Glomerular endothelial cell (primary cell): ENCODE measurements at regions not wholly inside any gene's neighbourhood (a gene's known extent, or its start where the extent isn't known, plus 50 kb on each side); places are given as distances from the start of the nearest gene placed in this dataset.
"Not testable (repeated sequence)": the region's sequence is repeated elsewhere in the genome, so short reads cannot be mapped to it uniquely, and the experiment has no call there.

Experiments used
- DNase-seq: peaks from one replicate; pipeline ENCODE4 v3.0.0-alpha.2; 2011; ENCODE audit warnings: low read depth, low spot score; ENCODE audit errors: extremely low read depth

GRCh38 chr14:30153717-30154116 lies 226.1 kb upstream of the PRKD1 start:
- no peak for DNase-seq

DNA sequence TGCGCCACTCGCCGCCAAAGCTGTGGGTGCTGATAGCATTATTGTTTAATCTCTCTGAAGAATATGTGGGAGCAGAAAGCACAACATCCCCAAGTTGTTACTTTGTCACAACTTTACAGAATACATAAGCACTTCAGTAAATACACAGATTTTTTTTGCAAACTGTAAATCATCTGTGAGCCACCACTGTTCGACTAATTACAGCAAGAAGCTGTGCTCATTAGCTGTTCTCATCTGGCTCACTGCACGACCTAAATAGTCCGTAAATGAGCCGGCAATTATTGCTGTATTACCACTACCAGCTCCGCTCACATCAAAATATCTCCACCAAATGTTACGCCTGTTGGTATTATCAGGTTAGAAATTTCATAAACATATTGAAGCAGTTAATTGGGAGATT lies 228.9 kb upstream of the PRKD1 start:
- no peak for DNase-seq

- DNase-seq: no peak
Observed at GRCh38 chr14:30158299-30158698, 230.7 kb upstream of the PRKD1 start.

DNA sequence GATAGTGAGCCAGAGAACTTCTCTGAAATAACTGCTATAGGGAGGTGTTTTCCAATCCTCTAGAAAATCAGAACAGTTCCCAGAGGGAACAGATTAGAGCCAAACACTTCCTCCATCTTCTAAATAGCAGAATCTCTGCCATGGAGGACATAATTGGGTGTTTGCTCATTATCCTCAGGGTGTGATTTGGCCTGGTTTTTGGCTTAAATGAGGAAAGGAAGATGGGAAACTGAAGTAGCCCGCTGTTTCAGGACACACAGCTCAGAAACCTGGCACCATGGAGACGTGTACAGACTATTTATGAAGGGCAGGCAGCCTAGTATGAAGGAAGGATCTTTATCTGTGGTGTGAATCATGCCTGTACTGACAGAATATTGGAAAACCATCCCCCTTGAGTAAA lies 231.7 kb upstream of the PRKD1 start:
- DNase-seq: no peak

DNA sequence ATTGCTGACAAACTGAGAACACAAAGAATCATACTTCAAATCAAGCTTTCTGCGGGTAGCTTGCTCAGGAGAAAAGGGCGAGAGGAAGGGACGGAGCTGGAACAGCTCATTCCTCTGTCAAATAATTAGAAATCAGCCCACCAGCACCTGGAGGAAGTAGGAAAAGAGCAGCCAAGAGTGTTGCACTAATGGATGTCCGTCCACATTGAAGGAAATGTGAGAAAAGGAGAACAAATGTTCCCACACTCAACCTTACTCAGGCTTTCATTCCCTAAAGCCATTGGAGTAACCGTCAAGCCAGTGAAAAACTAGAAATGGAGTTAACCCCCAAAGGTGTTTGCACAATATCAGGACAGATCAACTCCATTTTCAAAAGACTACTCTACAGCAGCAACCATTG lies 233.0 kb upstream of the PRKD1 start:
- DNase-seq: no peak

GRCh38 chr14:30162066-30162465 lies 234.4 kb upstream of the PRKD1 start:
- no peak for DNase-seq

- no peak for DNase-seq
Observed at GRCh38 chr14:30165255-30165654, 237.6 kb upstream of the PRKD1 start.

GRCh38 chr14:30177781-30178180 lies 250.1 kb upstream of the PRKD1 start:
- DNase-seq: no peak

- no peak for DNase-seq
Observed at GRCh38 chr14:30179381-30180130, 251.9 kb upstream of the PRKD1 start.

DNA sequence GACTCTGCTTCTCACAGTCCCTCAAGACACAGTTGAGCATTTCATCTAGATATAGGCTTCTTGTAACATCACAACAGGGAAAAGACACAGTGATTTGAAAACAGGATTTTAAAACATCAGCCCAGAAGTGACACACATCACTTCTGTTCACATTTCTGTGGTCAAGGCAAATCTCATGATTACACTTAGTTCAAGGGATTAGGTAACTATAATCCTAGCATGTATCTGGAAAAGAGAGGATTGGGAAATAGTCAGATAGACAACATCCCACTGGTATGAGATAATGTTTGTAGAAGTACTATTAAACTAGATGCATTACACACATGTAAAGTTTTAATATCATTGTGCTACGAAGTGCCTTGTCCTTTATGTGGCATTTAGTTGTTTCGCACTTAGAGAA lies 252.6 kb upstream of the PRKD1 start:
- DNase-seq: no peak

- DNase-seq: no peak
Observed at GRCh38 chr14:30185832-30186231, 258.2 kb upstream of the PRKD1 start.

GRCh38 chr14:30191639-30192279 lies 264.1 kb upstream of the PRKD1 start:
- no peak for DNase-seq

GRCh38 chr14:30193101-30193500 lies 265.5 kb upstream of the PRKD1 start:
- DNase-seq: no peak

- DNase-seq: no peak
Observed at GRCh38 chr14:30193845-30194501, 266.3 kb upstream of the PRKD1 start.

DNA sequence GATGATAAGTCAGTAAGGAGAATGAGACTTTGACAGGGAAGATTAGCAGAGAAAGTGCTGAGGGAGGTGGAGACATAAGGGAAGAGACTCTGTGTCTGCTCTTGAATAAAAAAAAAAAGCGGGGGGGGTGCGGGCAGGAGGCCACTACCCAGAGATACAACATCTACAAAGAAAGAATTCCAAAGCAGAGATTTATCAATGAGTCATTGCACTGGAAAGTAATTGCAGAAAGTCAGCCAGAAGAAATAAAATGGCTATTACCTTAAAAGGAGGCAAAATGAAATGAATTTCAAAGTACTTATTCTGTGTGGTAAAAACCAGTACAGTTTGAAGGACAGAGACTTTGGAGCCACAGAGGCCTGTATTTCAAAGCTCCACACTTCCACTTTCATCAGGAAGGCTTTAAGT lies 267.1 kb upstream of the PRKD1 start:
- DNase-seq: no peak

DNA sequence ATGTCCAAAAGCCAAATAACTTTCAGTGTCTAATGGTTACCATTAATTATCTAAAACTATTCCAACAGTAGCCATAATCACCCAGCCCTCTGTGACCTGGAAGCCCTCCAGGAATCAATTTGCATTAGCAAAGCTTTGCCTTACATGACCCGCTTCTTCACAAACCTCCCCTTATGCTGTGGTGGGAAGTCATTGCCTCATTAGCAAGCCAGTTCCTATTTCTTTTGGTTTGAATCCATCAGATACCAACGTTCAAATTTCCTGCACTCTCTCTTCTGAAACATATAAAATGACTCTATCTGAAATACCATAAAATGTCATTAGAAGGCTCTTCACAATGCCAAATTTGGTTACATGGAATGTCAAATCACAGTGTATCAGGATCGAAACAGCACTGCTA lies 268.3 kb upstream of the PRKD1 start:
- DNase-seq: no peak

- DNase-seq: no peak
Observed at GRCh38 chr14:30196861-30197260, 269.2 kb upstream of the PRKD1 start.

DNA sequence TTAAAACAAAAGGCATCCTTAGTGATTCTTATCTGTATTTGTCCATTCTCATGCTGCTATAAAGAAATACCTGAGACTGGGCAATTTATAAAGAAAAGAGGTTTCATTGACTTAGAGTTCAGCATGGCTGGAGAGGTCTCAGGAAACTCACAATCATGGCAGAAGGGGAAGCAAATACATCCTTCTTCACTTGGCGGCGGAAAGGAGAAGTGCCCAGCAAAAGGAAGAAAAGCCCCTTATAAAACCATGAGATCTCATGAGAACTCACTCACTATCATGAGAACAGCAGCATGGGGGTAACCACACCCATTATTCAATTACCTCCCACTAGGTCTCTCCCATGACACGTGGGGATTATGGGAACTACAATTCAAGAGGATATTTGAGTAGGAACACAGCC lies 271.1 kb upstream of the PRKD1 start:
- DNase-seq: not testable (repeated sequence)

DNA sequence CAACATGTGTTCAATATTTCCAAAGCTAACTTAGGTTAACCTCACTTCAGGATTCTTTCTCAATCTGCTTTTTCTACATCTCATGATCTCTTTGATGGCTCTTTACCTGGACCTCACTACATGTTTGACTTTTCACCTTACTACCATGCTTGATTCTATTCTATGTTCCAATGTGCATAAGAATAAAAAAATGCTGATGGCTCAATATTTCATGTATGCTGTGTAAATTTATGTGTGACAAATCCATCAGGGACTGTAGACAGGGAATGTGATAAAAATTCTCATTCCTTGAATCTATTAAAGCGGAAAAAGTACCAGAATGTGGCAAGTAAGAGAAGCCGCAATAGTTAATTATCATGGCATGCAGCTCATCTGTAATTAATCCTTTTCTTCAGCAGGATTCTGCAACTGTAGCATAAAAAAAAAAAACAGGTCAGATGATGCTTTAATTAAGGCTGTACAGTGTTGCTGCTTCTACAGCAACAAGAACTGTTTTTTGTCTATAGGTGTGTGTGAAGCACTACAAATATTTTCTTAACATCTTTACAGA lies 276.9 kb upstream of the PRKD1 start:
- DNase-seq: no peak

GRCh38 chr14:30209136-30209535 lies 281.5 kb upstream of the PRKD1 start:
- no peak for DNase-seq

DNA sequence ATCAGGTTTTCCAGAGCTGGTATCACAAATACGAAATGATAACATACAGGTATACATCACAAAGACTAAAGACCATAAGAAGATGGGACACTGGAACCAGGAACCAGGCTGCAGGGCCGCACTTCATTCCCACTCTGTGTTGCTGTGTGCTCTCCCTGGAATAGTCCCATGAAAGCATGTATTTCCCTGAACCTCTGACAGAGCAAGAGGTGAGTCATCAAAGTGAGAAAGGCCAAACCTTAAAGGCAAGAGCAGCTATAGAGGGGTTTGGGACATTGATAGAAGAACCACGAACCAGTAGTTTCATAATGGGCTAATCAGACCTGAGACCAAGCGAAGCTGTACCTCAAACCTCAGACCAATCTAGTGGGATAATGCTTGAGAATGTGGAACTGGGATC lies 283.0 kb upstream of the PRKD1 start:
- no peak for DNase-seq

GRCh38 chr14:30211326-30211725 lies 283.7 kb upstream of the PRKD1 start:
- no peak for DNase-seq
